HCT116 (cell line): ENCODE measurements at regions not wholly inside any gene's neighbourhood (a gene's known extent, or its start where the extent isn't known, plus 50 kb on each side); places are given as distances from the start of the nearest gene placed in this dataset.

ENCODE experiments used
- ATAC-seq: fragments of 200-7000 bp; cut with Tn5 transposase; 2 replicates; pipeline ENCODE4 v1.9.1; 2020; ENCODE audit warnings: mild to moderate bottlenecking, moderate library complexity
- BruUV-seq: library from RNA; stranded (reverse); fragments of 400-500 nt; replicated peaks from 2 replicates; lab custom pipeline; 2021; lab: Mats Ljungman, UMichigan
- CTCF ChIA-PET: fragments of 300-600 bp; sonication (Branson Sonifier 250); formaldehyde crosslinking; loops from one replicate; lab custom pipeline; 2021; ENCODE audit warnings: antibody characterized with exemption; lab: Charles Lee
- POLR2A ChIA-PET: fragments of 300-600, 350-600 bp; sonication (Branson Sonifier 250); formaldehyde crosslinking; loops from one replicate; lab custom pipeline; 2021; ENCODE audit warnings: antibody characterized with exemption; lab: Charles Lee
- RAD21 ChIA-PET, 2 experiments: fragments of 300-600 bp; sonication (Branson Sonifier 250); formaldehyde crosslinking; loops; one replicate each; lab custom pipeline; 2023; ENCODE audit warnings: low total read pairs in 2 of 2; ENCODE audit not compliant: uncharacterized antibody in 2 of 2, unreplicated experiment in 2 of 2, low non-redundant PET in 1 of 2; lab: Charles Lee
- DNase-seq: peaks from one replicate; pipeline ENCODE4 v3.0.0-alpha.2; 2010; ENCODE audit warnings: low read depth, low spot score
- H2AFZ ChIP-seq: fragments of 200-600 bp; shearing (Covaris generic), sonication (generic); 2 replicates; pipeline ENCODE4 v1.6.1; 2017; ENCODE audit warnings: low read depth, mixed run types, mixed read lengths, antibody characterized with exemption, low read length; ENCODE audit not compliant: poor library complexity, severe bottlenecking
- H3K27ac ChIP-seq: 2 replicates; pipeline ENCODE4 v1.5.1; 2012; ENCODE audit warnings: low read depth, low read length
- H3K27me3 ChIP-seq: fragments of 200-600 bp; sonication (generic); 2 replicates; pipeline ENCODE4 v1.6.1; 2016; ENCODE audit warnings: mixed run types, low read length, mixed read lengths; ENCODE audit not compliant: insufficient read depth
- H3K36me3 ChIP-seq, 2 experiments: fragments of 200-500 bp in 1 of 2; fragments of 200-600 bp in 1 of 2; sonication (Bioruptor generic) in 1 of 2; sonication (generic) in 1 of 2; 2 replicates each; pipeline versions ENCODE4 v1.5.1 to v1.6.1; 2014 to 2016; ENCODE audit warnings: low read length in 2 of 2, inconsistent platforms in 1 of 2, mixed read lengths in 1 of 2, mixed run types in 1 of 2; ENCODE audit not compliant: insufficient read depth in 2 of 2, control insufficient read depth in 1 of 2
- H3K4me1 ChIP-seq, 2 experiments: fragments of 200-600 bp in 1 of 2; sonication (generic) in 1 of 2; 2 replicates each; pipeline versions ENCODE4 v1.5.1 to v1.6.1; 2012 to 2017; ENCODE audit warnings: low read length in 2 of 2, inconsistent platforms in 1 of 2, mild to moderate bottlenecking in 1 of 2, mixed read lengths in 1 of 2, mixed run types in 1 of 2, moderate library complexity in 1 of 2; ENCODE audit not compliant: insufficient read depth in 2 of 2, control insufficient read depth in 1 of 2
- H3K4me2 ChIP-seq: fragments of 200-600 bp; sonication (generic); 2 replicates; pipeline ENCODE4 v1.6.1; 2017; ENCODE audit warnings: mixed run types, low read length, mixed read lengths
- H3K4me3 ChIP-seq, 2 experiments: fragments of 200-600 bp in 1 of 2; sonication (generic) in 1 of 2; replicated peaks in 1 of 2; 2 replicates each; pipeline ENCODE4 v1.5.1; 2011 to 2016; ENCODE audit warnings: low read length in 2 of 2, control low read depth in 1 of 2, low read depth in 1 of 2, mild to moderate bottlenecking in 1 of 2, mixed read lengths in 1 of 2, mixed run types in 1 of 2
- H3K79me2 ChIP-seq: fragments of 200-600 bp; sonication (generic); 2 replicates; pipeline ENCODE4 v1.6.1; 2017; ENCODE audit warnings: mild to moderate bottlenecking, mixed run types, low read length, moderate library complexity, mixed read lengths; ENCODE audit not compliant: insufficient read depth
- H3K9ac ChIP-seq: fragments of 200-600 bp; sonication (generic); 2 replicates; pipeline ENCODE4 v1.6.1; 2016; ENCODE audit warnings: low read length, mixed read lengths
- H3K9me2 ChIP-seq: fragments of 200-600 bp; sonication (generic), shearing (Covaris generic); 2 replicates; pipeline ENCODE4 v1.6.1; 2017; ENCODE audit warnings: mixed run types, mild to moderate bottlenecking, moderate library complexity; ENCODE audit not compliant: insufficient read depth
- H3K9me3 ChIP-seq, 2 experiments: fragments of 200-500 bp in 1 of 2; fragments of 200-600 bp in 1 of 2; sonication (Bioruptor generic) in 1 of 2; sonication (generic) in 1 of 2; 2 replicates each; pipeline ENCODE4 v1.6.1; 2014 to 2017; ENCODE audit warnings: low read length in 2 of 2, mixed read lengths in 2 of 2, inconsistent platforms in 1 of 2, low read depth in 1 of 2, mild to moderate bottlenecking in 1 of 2, mixed run types in 1 of 2, moderate library complexity in 1 of 2; ENCODE audit not compliant: control insufficient read depth in 1 of 2, insufficient read depth in 1 of 2
- H4K20me1 ChIP-seq: fragments of 200-600 bp; sonication (generic), shearing (Covaris generic); 2 replicates; pipeline ENCODE4 v1.6.1; 2017; ENCODE audit warnings: mixed run types, mild to moderate bottlenecking, moderate library complexity; ENCODE audit not compliant: insufficient read depth
- CBX3 ChIP-seq: IDR thresholded peaks from 2 replicates; pipeline ENCODE4 v1.6.1; 2012; ENCODE audit warnings: low read depth
- ELF1 ChIP-seq: IDR thresholded peaks from 2 replicates; pipeline ENCODE4 v1.6.1; 2012; ENCODE audit warnings: low read depth, borderline replicate concordance
- EZH2phosphoT487 ChIP-seq: fragments of 200-600 bp; IDR thresholded peaks from 2 replicates; pipeline ENCODE4 v1.6.1; 2018; ENCODE audit warnings: antibody characterized with exemption, borderline replicate concordance
- FOSL1 ChIP-seq: IDR thresholded peaks from 2 replicates; pipeline ENCODE4 v1.6.1; 2012; ENCODE audit warnings: low read depth
- POLR2AphosphoS5 ChIP-seq: IDR thresholded peaks from 2 replicates; pipeline ENCODE4 v1.6.1; 2011; ENCODE audit warnings: mild to moderate bottlenecking, low read depth, low read length, moderate library complexity
- RAD21 ChIP-seq: IDR thresholded peaks from 2 replicates; pipeline ENCODE4 v1.6.1; 2012; ENCODE audit warnings: low read depth, mild to moderate bottlenecking
- SIN3A ChIP-seq: IDR thresholded peaks from 2 replicates; pipeline ENCODE4 v1.6.1; 2012; ENCODE audit warnings: low read depth
- SP1 ChIP-seq: IDR thresholded peaks from 2 replicates; pipeline ENCODE4 v1.6.1; 2012; ENCODE audit warnings: low read depth
- TCF7L2 ChIP-seq: IDR thresholded peaks from 2 replicates; pipeline ENCODE4 v1.7.0; 2011; ENCODE audit warnings: borderline replicate concordance, inconsistent platforms; ENCODE audit not compliant: insufficient read depth, insufficient read length; ENCODE audit errors: extremely low read depth
- YY1 ChIP-seq: IDR thresholded peaks from 2 replicates; pipeline ENCODE4 v1.6.1; 2011; ENCODE audit warnings: low read length, low read depth, moderate library complexity, mild to moderate bottlenecking; ENCODE audit not compliant: insufficient replicate concordance; ENCODE audit errors: extremely low read depth
- intact Hi-C: fragments of 100-400 bp; cut with micrococcal nuclease; formaldehyde crosslinking; loops from 2 replicates; pipeline ENCODE4 v1.10.0; 2022
- TF ChIP-seq, protein P1 (sequence below): IDR thresholded peaks from 2 replicates; pipeline ENCODE4 v1.6.1; 2012; ENCODE audit warnings: low read depth
- TF ChIP-seq, protein P2 (sequence below), 3 experiments: fragments of 200-600 bp in 1 of 3; sonication (generic) in 1 of 3; IDR thresholded peaks in 2 of 3; conservative IDR thresholded peaks in 1 of 3; 2 replicates each; pipeline ENCODE4 v1.5.1; 2012 to 2017; ENCODE audit warnings: low read depth in 2 of 3, low read length in 2 of 3, antibody characterized with exemption in 1 of 3, borderline replicate concordance in 1 of 3, control low read depth in 1 of 3, mild to moderate bottlenecking in 1 of 3, mixed read lengths in 1 of 3, mixed run types in 1 of 3, moderate library complexity in 1 of 3; ENCODE audit not compliant: insufficient read depth in 1 of 3

DNA sequence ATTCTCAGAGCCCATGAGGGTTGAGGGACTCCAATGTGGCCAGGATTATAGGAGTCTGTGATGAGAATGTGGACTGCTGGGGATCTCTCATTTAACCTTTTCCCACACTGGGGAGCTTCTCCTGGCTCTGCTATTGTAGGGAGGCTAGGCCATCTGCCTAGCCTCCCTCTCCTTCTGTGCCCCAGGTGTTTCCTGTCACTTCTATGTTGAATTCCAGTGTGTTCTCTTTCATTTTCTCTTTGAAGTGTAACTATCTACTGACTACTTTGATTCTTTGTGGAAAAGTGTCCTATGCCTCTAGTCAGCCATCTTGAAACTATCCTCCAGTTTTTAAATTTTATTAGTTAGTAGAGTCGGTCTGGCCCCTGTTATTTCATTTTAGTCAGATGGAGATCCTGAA is 53.4 kb upstream of the ABCD2 start:
- no peaks in the 10 kb centered on the region for H3K27me3 ChIP-seq
- H3K9me3 ChIP-seq: no peaks in the 10 kb centered on the region
- ChIA-PET CTCF (no interaction called here), RAD21 (no interaction called here), POLR2A (no interaction called here)
- no peak overlapping the region for H3K9ac ChIP-seq
- H4K20me1 ChIP-seq: no peaks in the 10 kb centered on the region
- H3K4me1 ChIP-seq: no peaks in the 10 kb centered on the region
- H3K4me2 ChIP-seq: no peak overlapping the region
- no peak for TF ChIP-seq POLR2AphosphoS5
- no peak for TF ChIP-seq RAD21
- TF ChIP-seq ELF1: no peak
- no peak for TF ChIP-seq FOSL1
- TF ChIP-seq, protein P1, sequence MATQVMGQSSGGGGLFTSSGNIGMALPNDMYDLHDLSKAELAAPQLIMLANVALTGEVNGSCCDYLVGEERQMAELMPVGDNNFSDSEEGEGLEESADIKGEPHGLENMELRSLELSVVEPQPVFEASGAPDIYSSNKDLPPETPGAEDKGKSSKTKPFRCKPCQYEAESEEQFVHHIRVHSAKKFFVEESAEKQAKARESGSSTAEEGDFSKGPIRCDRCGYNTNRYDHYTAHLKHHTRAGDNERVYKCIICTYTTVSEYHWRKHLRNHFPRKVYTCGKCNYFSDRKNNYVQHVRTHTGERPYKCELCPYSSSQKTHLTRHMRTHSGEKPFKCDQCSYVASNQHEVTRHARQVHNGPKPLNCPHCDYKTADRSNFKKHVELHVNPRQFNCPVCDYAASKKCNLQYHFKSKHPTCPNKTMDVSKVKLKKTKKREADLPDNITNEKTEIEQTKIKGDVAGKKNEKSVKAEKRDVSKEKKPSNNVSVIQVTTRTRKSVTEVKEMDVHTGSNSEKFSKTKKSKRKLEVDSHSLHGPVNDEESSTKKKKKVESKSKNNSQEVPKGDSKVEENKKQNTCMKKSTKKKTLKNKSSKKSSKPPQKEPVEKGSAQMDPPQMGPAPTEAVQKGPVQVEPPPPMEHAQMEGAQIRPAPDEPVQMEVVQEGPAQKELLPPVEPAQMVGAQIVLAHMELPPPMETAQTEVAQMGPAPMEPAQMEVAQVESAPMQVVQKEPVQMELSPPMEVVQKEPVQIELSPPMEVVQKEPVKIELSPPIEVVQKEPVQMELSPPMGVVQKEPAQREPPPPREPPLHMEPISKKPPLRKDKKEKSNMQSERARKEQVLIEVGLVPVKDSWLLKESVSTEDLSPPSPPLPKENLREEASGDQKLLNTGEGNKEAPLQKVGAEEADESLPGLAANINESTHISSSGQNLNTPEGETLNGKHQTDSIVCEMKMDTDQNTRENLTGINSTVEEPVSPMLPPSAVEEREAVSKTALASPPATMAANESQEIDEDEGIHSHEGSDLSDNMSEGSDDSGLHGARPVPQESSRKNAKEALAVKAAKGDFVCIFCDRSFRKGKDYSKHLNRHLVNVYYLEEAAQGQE: no peak
- TF ChIP-seq SIN3A: no peak
- TF ChIP-seq EZH2phosphoT487: no peak
- no peak for TF ChIP-seq CBX3
- TF ChIP-seq, protein P2, sequence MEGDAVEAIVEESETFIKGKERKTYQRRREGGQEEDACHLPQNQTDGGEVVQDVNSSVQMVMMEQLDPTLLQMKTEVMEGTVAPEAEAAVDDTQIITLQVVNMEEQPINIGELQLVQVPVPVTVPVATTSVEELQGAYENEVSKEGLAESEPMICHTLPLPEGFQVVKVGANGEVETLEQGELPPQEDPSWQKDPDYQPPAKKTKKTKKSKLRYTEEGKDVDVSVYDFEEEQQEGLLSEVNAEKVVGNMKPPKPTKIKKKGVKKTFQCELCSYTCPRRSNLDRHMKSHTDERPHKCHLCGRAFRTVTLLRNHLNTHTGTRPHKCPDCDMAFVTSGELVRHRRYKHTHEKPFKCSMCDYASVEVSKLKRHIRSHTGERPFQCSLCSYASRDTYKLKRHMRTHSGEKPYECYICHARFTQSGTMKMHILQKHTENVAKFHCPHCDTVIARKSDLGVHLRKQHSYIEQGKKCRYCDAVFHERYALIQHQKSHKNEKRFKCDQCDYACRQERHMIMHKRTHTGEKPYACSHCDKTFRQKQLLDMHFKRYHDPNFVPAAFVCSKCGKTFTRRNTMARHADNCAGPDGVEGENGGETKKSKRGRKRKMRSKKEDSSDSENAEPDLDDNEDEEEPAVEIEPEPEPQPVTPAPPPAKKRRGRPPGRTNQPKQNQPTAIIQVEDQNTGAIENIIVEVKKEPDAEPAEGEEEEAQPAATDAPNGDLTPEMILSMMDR (IDR thresholded peaks at IDR 0.05 in 2 of 3, conservative IDR thresholded peaks at IDR 0.05 in 1 of 3; ENCODE audit: borderline replicate concordance in 1 of 3, insufficient read depth in 1 of 3, low read depth in 2 of 3, low read length in 2 of 3): no peak
- no peak for TF ChIP-seq SP1
- TF ChIP-seq TCF7L2: no peak
- no peak for TF ChIP-seq YY1
- no peak overlapping the region for H2AFZ ChIP-seq
- H3K9me2 ChIP-seq: no peaks in the 10 kb centered on the region
- no peaks in the 10 kb centered on the region for H3K36me3 ChIP-seq
- DNase-seq (no peak), ATAC-seq (no peak)
- no peaks in the 10 kb centered on the region for H3K79me2 ChIP-seq
- intact Hi-C loops: no loop called here
- H3K27ac ChIP-seq: no peak overlapping the region
- H3K4me3 ChIP-seq: no peak overlapping the region
- BruUV-seq: no TSS peak
